WTC11 (cell line): ENCODE measurements at regions not wholly inside any gene's neighbourhood (a gene's known extent, or its start where the extent isn't known, plus 50 kb on each side); places are given as distances from the start of the nearest gene placed in this dataset.

Experiments
- ATAC-seq: fragments of 200-7000 bp; cut with Tn5 transposase; 2 replicates; pipeline ENCODE4 v1.10.0; 2021; ENCODE audit warnings: mild to moderate bottlenecking, moderate library complexity
- CTCF ChIA-PET: fragments of 300-600 bp; sonication (Branson Sonifier 250); formaldehyde crosslinking; loops from one replicate; lab custom pipeline; 2021; ENCODE audit warnings: antibody characterized with exemption; lab: Charles Lee
- POLR2A ChIA-PET: fragments of 350-600 bp; sonication (Branson Sonifier 250); formaldehyde crosslinking; loops from one replicate; lab custom pipeline; 2021; ENCODE audit warnings: antibody characterized with exemption; lab: Charles Lee
- DNase-seq: peaks from one replicate; pipeline ENCODE4 v3.0.0; 2021; ENCODE audit warnings: low spot score
- H3K27ac Mint-ChIP-seq: 2 replicates; pipeline ENCODE4 v1.8.0; 2021; ENCODE audit warnings: mixed read lengths
- H3K27me3 Mint-ChIP-seq: 2 replicates; pipeline ENCODE4 v1.8.0; 2021; ENCODE audit warnings: low read depth, mild to moderate bottlenecking, moderate library complexity, mixed read lengths
- H3K36me3 Mint-ChIP-seq: 2 replicates; pipeline ENCODE4 v1.8.0; 2021; ENCODE audit warnings: mixed read lengths
- H3K4me1 Mint-ChIP-seq: 2 replicates; pipeline ENCODE4 v1.8.0; 2022; ENCODE audit warnings: mixed read lengths
- H3K4me3 Mint-ChIP-seq: 2 replicates; pipeline ENCODE4 v1.8.0; 2021; ENCODE audit warnings: mild to moderate bottlenecking, moderate library complexity, mixed read lengths
- H3K9me3 Mint-ChIP-seq: 2 replicates; pipeline ENCODE4 v1.8.0; 2021; ENCODE audit warnings: mixed read lengths
- CDX4 ChIP-seq: fragments of 250-450 bp; sonication (Bioruptor Pico); IDR thresholded peaks from 2 replicates; pipeline ENCODE4 v1.9.0; 2021; ENCODE audit warnings: moderate library complexity, mild to moderate bottlenecking, inconsistent platforms, borderline replicate concordance
- E2F1 ChIP-seq: sonication (generic); formaldehyde crosslinking; IDR thresholded peaks from 2 replicates; pipeline ENCODE4 v1.8.0; 2022; ENCODE audit warnings: mild to moderate bottlenecking, missing genetic modification reagents
- E2F5 ChIP-seq: sonication (generic); formaldehyde crosslinking; IDR thresholded peaks from 2 replicates; pipeline ENCODE4 v1.8.1; 2022; ENCODE audit warnings: mild to moderate bottlenecking, moderate library complexity, missing genetic modification reagents
- ELF4 ChIP-seq: sonication (generic); formaldehyde crosslinking; IDR thresholded peaks from 2 replicates; pipeline ENCODE4 v1.8.1; 2022; ENCODE audit warnings: low read depth, mild to moderate bottlenecking, moderate library complexity, missing genetic modification reagents
- ETV6 ChIP-seq: sonication (generic); formaldehyde crosslinking; IDR thresholded peaks from 2 replicates; pipeline ENCODE4 v1.8.1; 2022; ENCODE audit warnings: mild to moderate bottlenecking, missing genetic modification reagents
- GRHL2 ChIP-seq: fragments of 250-450 bp; sonication (Bioruptor Pico); IDR thresholded peaks from 2 replicates; pipeline ENCODE4 v1.8.0; 2022; ENCODE audit warnings: mild to moderate bottlenecking, moderate library complexity; ENCODE audit not compliant: insufficient replicate concordance, severe bottlenecking
- HMGA2 ChIP-seq: fragments of 250-450 bp; sonication (Bioruptor Pico); IDR thresholded peaks from 2 replicates; pipeline ENCODE4 v1.4.0; 2021; ENCODE audit warnings: mild to moderate bottlenecking, moderate library complexity
- JAZF1 ChIP-seq: fragments of 250-450 bp; sonication (Bioruptor Pico); IDR thresholded peaks from 2 replicates; pipeline ENCODE4 v1.9.0; 2021; ENCODE audit warnings: moderate library complexity, mild to moderate bottlenecking, inconsistent platforms
- JUN ChIP-seq: sonication (generic); formaldehyde crosslinking; IDR thresholded peaks from 2 replicates; pipeline ENCODE4 v1.8.0; 2023; ENCODE audit warnings: mild to moderate bottlenecking, missing genetic modification reagents
- NFATC4 ChIP-seq: fragments of 250-450 bp; sonication (Bioruptor Pico); IDR thresholded peaks from 2 replicates; pipeline ENCODE4 v1.9.0; 2021; ENCODE audit warnings: mild to moderate bottlenecking
- RELA ChIP-seq: sonication (generic); formaldehyde crosslinking; IDR thresholded peaks from 2 replicates; pipeline ENCODE4 v1.8.1; 2022; ENCODE audit warnings: missing genetic modification reagents, mild to moderate bottlenecking, borderline replicate concordance
- SOX15 ChIP-seq: fragments of 250-450 bp; sonication (Bioruptor Pico); IDR thresholded peaks from 2 replicates; pipeline ENCODE4 v1.9.0; 2021; ENCODE audit warnings: mild to moderate bottlenecking
- TEAD4 ChIP-seq: sonication (generic); formaldehyde crosslinking; IDR thresholded peaks from 2 replicates; pipeline ENCODE4 v1.8.0; 2022; ENCODE audit warnings: mild to moderate bottlenecking, missing genetic modification reagents
- ZNF263 ChIP-seq: sonication (generic); formaldehyde crosslinking; IDR thresholded peaks from 2 replicates; pipeline ENCODE4 v1.8.1; 2022; ENCODE audit warnings: low read depth, mild to moderate bottlenecking, moderate library complexity, missing genetic modification reagents
- TF ChIP-seq, protein P1 (sequence below): sonication (generic); formaldehyde crosslinking; IDR thresholded peaks from 2 replicates; pipeline ENCODE4 v1.8.1; 2023; ENCODE audit warnings: mild to moderate bottlenecking, missing genetic modification reagents
- TF ChIP-seq, protein P2 (sequence below): sonication (generic); formaldehyde crosslinking; IDR thresholded peaks from 2 replicates; pipeline ENCODE4 v1.8.1; 2022; ENCODE audit warnings: low read depth, mild to moderate bottlenecking, moderate library complexity, missing genetic modification reagents, borderline replicate concordance
- TF ChIP-seq, protein P3 (sequence below): sonication (generic); formaldehyde crosslinking; IDR thresholded peaks from 2 replicates; pipeline ENCODE4 v1.8.0; 2022; ENCODE audit warnings: missing genetic modification reagents
- TF ChIP-seq, protein P4 (sequence below): sonication (generic); formaldehyde crosslinking; IDR thresholded peaks from 2 replicates; pipeline ENCODE4 v1.8.1; 2023; ENCODE audit warnings: mild to moderate bottlenecking, moderate library complexity, missing genetic modification reagents
- TF ChIP-seq, protein P5 (sequence below): sonication (generic); formaldehyde crosslinking; IDR thresholded peaks from 2 replicates; pipeline ENCODE4 v1.8.0; 2023; ENCODE audit warnings: missing genetic modification reagents

DNA sequence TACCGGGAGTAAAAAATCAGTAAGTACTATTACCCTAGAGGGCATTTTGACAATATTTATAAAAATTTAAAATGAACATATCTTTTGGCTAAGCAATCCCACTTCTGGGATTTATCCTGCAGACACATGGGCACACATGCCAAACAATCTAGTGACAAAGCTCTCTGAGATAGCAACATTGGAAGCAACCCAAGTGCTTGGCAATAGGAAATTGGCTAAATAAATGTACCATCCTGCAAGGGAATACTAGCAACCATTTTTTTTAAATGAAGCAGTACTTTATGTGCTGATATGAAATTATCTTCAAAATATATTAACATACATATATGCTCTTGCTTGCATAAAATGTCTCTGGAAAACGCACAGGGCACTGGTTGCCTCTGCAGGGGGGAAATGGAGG lies 133.8 kb downstream of the SNX5 start:
- DNase-seq (no peak), ATAC-seq (no peak)
- CTCF ChIA-PET, result no interaction called here
- Mint-ChIP-seq H3K27ac (no peak overlapping the region), H3K27me3 (no peaks in the 10 kb centered on the region)
- TF ChIP-seq, protein P1, sequence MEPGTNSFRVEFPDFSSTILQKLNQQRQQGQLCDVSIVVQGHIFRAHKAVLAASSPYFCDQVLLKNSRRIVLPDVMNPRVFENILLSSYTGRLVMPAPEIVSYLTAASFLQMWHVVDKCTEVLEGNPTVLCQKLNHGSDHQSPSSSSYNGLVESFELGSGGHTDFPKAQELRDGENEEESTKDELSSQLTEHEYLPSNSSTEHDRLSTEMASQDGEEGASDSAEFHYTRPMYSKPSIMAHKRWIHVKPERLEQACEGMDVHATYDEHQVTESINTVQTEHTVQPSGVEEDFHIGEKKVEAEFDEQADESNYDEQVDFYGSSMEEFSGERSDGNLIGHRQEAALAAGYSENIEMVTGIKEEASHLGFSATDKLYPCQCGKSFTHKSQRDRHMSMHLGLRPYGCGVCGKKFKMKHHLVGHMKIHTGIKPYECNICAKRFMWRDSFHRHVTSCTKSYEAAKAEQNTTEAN, result no peak
- TF ChIP-seq, protein P2, sequence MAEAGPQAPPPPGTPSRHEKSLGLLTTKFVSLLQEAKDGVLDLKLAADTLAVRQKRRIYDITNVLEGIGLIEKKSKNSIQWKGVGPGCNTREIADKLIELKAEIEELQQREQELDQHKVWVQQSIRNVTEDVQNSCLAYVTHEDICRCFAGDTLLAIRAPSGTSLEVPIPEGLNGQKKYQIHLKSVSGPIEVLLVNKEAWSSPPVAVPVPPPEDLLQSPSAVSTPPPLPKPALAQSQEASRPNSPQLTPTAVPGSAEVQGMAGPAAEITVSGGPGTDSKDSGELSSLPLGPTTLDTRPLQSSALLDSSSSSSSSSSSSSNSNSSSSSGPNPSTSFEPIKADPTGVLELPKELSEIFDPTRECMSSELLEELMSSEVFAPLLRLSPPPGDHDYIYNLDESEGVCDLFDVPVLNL, result no peak
- no peak for TF ChIP-seq RELA (CRISPR knock-in tag)
- TF ChIP-seq ELF4 (CRISPR knock-in tag), result no peak
- no peak for TF ChIP-seq SOX15 (CRISPR knock-in tag)
- TF ChIP-seq JUN (CRISPR knock-in tag), result no peak
- no peak for TF ChIP-seq E2F1 (CRISPR knock-in tag)
- TF ChIP-seq, protein P3, sequence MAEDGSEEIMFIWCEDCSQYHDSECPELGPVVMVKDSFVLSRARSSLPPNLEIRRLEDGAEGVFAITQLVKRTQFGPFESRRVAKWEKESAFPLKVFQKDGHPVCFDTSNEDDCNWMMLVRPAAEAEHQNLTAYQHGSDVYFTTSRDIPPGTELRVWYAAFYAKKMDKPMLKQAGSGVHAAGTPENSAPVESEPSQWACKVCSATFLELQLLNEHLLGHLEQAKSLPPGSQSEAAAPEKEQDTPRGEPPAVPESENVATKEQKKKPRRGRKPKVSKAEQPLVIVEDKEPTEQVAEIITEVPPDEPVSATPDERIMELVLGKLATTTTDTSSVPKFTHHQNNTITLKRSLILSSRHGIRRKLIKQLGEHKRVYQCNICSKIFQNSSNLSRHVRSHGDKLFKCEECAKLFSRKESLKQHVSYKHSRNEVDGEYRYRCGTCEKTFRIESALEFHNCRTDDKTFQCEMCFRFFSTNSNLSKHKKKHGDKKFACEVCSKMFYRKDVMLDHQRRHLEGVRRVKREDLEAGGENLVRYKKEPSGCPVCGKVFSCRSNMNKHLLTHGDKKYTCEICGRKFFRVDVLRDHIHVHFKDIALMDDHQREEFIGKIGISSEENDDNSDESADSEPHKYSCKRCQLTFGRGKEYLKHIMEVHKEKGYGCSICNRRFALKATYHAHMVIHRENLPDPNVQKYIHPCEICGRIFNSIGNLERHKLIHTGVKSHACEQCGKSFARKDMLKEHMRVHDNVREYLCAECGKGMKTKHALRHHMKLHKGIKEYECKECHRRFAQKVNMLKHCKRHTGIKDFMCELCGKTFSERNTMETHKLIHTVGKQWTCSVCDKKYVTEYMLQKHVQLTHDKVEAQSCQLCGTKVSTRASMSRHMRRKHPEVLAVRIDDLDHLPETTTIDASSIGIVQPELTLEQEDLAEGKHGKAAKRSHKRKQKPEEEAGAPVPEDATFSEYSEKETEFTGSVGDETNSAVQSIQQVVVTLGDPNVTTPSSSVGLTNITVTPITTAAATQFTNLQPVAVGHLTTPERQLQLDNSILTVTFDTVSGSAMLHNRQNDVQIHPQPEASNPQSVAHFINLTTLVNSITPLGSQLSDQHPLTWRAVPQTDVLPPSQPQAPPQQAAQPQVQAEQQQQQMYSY (CRISPR knock-in tag), result no peak
- TF ChIP-seq NFATC4 (CRISPR knock-in tag), result no peak
- no peak for TF ChIP-seq ETV6
- TF ChIP-seq CDX4 (CRISPR knock-in tag), result no peak
- TF ChIP-seq, all 79 proteins: peak for 0
- no peaks in the 10 kb centered on the region for H3K36me3 Mint-ChIP-seq
- H3K9me3 Mint-ChIP-seq, result no peaks in the 10 kb centered on the region
- no peak overlapping the region for H3K4me3 Mint-ChIP-seq
- H3K4me1 Mint-ChIP-seq, result peaks cover 30% of the 10 kb centered on the region
- POLR2A ChIA-PET, result no interaction called here

GRCh38 chr20:17833036-17833674 lies 133.4 kb downstream of the BANF2 start:
- ChIA-PET POLR2A (no interaction called here), CTCF (no interaction called here)
- DNase-seq, result no peak
- no peaks in the 10 kb centered on the region for H3K9me3 Mint-ChIP-seq
- H3K36me3 Mint-ChIP-seq, result no peaks in the 10 kb centered on the region
- H3K27me3 Mint-ChIP-seq, result no peaks in the 10 kb centered on the region
- no peak overlapping the region for H3K27ac Mint-ChIP-seq
- no peak overlapping the region for H3K4me3 Mint-ChIP-seq
- no peak for ATAC-seq
- H3K4me1 Mint-ChIP-seq, result peaks cover 26% of the 10 kb centered on the region
- no peak for TF ChIP-seq ZNF263 (CRISPR knock-in tag)
- no peak for TF ChIP-seq HMGA2 (CRISPR knock-in tag)
- TF ChIP-seq, protein P3 (CRISPR knock-in tag), result no peak
- TF ChIP-seq, protein P4, sequence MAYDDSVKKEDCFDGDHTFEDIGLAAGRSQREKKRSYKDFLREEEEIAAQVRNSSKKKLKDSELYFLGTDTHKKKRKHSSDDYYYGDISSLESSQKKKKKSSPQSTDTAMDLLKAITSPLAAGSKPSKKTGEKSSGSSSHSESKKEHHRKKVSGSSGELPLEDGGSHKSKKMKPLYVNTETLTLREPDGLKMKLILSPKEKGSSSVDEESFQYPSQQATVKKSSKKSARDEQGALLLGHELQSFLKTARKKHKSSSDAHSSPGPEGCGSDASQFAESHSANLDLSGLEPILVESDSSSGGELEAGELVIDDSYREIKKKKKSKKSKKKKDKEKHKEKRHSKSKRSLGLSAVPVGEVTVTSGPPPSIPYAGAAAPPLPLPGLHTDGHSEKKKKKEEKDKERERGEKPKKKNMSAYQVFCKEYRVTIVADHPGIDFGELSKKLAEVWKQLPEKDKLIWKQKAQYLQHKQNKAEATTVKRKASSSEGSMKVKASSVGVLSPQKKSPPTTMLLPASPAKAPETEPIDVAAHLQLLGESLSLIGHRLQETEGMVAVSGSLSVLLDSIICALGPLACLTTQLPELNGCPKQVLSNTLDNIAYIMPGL (CRISPR knock-in tag), result no peak
- TF ChIP-seq, protein P5, sequence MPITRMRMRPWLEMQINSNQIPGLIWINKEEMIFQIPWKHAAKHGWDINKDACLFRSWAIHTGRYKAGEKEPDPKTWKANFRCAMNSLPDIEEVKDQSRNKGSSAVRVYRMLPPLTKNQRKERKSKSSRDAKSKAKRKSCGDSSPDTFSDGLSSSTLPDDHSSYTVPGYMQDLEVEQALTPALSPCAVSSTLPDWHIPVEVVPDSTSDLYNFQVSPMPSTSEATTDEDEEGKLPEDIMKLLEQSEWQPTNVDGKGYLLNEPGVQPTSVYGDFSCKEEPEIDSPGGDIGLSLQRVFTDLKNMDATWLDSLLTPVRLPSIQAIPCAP, result no peak
- TF ChIP-seq GRHL2, result no peak
- TF ChIP-seq NFATC4 (CRISPR knock-in tag), result no peak
- no peak for TF ChIP-seq JAZF1
- TF ChIP-seq E2F5, result no peak
- TF ChIP-seq TEAD4 (CRISPR knock-in tag), result no peak
